SK-N-DZ (cell line): ENCODE measurements at regions not wholly inside any gene's neighbourhood (a gene's known extent, or its start where the extent isn't known, plus 50 kb on each side); places are given as distances from the start of the nearest gene placed in this dataset.

Experiments used
- DNase-seq: peaks from one replicate; pipeline ENCODE4 v3.0.0-alpha.2; 2015; ENCODE audit warnings: low spot score

DNA sequence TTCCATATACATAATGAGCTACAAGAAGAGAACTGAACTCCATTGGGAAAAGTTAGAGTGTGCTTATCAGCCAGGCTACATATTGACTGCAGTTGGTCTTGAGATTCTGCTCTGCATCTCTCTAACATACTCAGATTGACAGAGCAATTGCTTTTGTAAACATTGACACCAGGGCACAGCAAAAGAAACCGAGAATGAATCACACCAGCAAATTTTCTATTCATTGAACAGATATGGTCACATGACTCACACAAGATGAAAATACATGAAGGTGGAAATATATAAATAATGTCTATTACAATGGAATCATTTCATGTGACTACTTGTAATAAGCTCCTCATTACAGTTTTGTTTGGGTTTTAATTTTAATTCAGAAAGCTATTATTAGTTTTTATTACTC is 691.9 kb upstream of the TMEFF2 start:
- DNase-seq: no peak

GRCh38 chr2:192885569-192886160 is 690.9 kb upstream of the TMEFF2 start:
- peak; percentile 41 for DNase-seq

GRCh38 chr2:192877159-192877558 is 682.4 kb upstream of the TMEFF2 start:
- no peak for DNase-seq

GRCh38 chr2:192876698-192877097 is 682.0 kb upstream of the TMEFF2 start:
- no peak for DNase-seq

DNA sequence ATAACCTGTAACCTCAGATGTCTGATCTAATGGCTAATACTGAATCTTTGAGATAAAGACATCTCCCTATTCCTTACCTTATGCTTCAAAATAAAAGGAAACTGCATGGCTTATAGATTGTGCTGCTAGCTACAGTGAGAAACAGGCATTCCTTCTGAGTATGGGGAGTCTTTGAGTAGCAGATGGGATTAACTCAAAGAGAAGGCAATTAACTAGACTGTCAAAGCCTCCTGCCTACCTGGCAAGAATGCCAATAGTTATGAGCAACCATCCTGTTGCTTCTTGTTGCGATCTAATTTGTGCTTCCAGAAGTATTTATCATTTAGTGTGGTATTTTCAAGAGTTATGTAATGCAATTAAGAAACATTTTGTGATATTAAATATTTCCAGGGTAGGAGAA is 660.0 kb upstream of the TMEFF2 start:
- no peak for DNase-seq

GRCh38 chr2:192854031-192854430 is 659.3 kb upstream of the TMEFF2 start:
- DNase-seq: no peak

DNA sequence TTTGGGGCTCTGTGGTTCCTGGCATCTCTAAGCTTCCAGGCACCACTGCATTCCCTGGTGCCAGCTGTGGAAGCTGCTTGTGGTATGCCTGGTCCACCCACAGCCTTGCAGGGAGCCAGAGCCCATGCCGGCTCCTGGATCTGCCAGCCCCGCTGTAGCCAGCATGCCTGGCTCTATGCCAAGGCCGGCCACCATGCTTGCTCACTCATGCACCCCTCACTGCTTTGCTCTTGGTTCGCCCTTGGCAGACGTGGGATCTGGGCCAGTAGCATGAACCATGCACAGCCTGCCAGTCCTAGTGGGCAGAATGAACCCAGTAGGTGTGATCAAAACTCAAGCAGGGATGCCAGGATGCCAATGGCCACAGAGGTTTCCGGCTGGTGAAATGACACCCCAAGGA is 634.2 kb upstream of the TMEFF2 start:
- no peak for DNase-seq

GRCh38 chr2:192828175-192828574 is 633.4 kb upstream of the TMEFF2 start:
- no peak for DNase-seq

GRCh38 chr2:192827735-192828134 is 633.0 kb upstream of the TMEFF2 start:
- no peak for DNase-seq

- DNase-seq: no peak
Measured at GRCh38 chr2:192814376-192814775, 619.6 kb upstream of the TMEFF2 start.

DNA sequence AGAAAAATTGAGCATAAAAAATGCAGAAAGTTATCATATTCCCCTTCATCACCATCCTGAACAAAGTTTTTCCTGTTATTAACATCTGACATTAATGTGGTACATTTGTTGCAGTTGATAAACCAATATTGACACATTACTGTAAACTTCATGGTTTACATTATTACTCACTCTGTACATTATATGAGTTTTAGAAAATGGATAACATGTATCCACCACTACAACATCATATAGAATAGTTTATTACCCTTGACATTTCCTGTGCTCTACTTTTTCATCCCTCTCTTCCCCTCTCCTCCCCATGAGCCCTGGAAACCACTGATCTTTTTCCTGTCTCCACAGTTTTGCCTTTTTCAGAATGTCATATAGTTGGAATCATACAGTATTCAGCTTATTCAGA is 618.6 kb upstream of the TMEFF2 start:
- DNase-seq: no peak

- no peak for DNase-seq
Measured at GRCh38 chr2:192809173-192809572, 614.4 kb upstream of the TMEFF2 start.

DNA sequence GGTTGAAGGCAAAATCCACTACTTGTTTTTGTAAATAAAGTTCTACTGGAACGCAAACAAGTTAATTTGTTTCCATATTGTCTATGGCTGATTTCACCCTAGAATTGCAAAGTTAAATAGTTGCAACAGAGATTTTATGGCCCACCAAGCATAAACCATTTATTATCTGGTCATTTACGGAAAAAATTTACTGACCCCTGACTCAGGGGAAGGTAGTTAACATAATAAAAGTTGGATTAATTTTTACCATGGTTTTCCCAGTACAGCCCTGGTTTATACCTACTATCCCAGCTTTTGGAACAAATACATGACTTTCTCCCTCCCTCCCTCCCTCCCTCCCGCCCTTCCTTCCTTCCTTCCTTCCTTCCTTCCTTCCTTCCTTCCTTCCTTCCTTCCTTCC is 588.9 kb upstream of the TMEFF2 start:
- no peak for DNase-seq

- DNase-seq: no peak
Measured at GRCh38 chr2:192775459-192776262, 580.9 kb upstream of the TMEFF2 start.

DNA sequence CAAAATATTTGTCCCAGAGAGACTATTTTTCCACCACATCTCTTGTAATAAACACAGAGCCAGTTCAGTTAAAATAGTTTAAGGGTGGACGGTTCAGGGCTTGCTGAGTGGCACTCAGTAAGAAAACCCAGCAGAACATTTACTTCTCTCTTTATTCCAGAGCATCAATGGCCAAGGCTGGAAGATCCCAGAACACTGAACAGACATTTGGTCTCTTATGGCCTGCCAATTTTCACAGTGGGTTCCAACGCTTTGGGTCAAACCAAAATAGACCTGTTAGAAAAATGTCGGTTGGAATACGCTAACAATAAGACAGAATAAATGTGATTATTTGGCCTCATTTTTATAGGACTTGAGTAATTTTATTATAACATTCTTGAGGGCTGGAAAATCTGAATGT is 580.3 kb upstream of the TMEFF2 start:
- DNase-seq: no peak

DNA sequence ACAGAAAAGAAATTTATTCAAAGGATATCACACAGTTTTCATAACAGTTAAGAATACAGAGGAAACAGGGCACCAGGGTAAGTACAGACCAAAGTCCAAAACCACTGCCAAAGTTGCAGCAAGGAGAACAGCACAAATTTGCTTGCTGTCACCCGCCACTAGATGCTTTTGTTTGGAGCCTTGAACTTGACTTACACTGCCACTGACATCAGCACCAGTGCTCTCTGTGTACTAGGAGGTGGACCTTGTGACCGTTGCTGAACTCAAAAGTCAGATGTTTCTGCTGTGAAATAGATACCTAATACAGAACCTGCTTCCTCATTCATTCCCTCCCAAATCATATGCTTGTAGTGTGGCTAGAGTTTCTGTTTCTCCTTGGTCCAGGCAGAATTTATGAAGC is 578.3 kb upstream of the TMEFF2 start:
- DNase-seq: no peak

- peak; percentile 31 for DNase-seq
Measured at GRCh38 chr2:192749611-192750200, 555.0 kb upstream of the TMEFF2 start.

DNA sequence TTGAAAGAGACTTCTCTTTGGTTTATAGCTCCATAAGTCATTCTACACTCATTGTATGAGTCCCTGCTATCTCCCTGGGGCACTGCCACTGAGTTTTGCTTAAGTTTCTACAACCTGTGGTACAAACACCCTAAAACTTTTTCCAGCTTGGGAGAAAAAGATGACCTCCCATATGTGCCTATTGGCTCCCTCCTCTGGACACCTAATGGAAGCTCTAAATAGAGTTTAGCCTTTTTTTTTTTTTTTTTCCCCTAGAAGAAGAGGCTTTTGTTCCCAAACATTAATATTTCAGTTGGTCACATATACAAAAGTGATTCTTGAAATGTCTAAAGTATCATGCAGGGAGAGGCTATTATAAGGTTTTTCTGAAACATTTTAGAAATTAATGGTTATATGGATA is 547.2 kb upstream of the TMEFF2 start:
- DNase-seq: peak; percentile 35

- DNase-seq: no peak
Measured at GRCh38 chr2:192735447-192735846, 540.7 kb upstream of the TMEFF2 start.

- no peak for DNase-seq
Measured at GRCh38 chr2:192729369-192729768, 534.6 kb upstream of the TMEFF2 start.

GRCh38 chr2:192725991-192726390 is 531.3 kb upstream of the TMEFF2 start:
- no peak for DNase-seq

GRCh38 chr2:192719629-192720028 is 524.9 kb upstream of the TMEFF2 start:
- DNase-seq: no peak

DNA sequence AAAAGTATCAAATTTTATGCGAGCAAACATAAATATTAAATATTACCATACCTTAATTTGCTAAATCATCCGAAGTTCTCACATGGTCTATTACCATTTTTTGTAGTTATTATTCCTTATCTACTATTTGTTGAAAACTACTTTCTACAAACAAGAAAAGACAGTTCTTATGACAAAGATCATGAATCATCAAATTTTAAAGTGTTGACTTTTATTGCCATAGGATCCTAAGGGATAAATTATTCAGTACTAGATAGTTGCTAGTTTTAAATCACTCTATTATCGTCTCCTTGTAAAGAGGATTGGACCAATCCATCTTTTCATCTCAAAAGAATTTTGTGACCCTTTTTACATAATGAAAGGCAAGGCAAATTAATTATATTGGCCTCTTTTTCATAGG is 523.6 kb upstream of the TMEFF2 start:
- no peak for DNase-seq
